ENCODE measurements at regions not wholly inside any gene's neighbourhood (a gene's known extent, or its start where the extent isn't known, plus 50 kb on each side); places are given as distances from the start of the nearest gene placed in this dataset.

- TF ChIP-seq TAF1 (IDR thresholded peaks at IDR 0.05; ENCODE audit: borderline replicate concordance, low read depth, low read length): no peak
- TF ChIP-seq GABPA (IDR thresholded peaks at IDR 0.05; ENCODE audit: low read depth): no peak
- TF ChIP-seq RXRA (IDR thresholded peaks at IDR 0.05; ENCODE audit: borderline replicate concordance, low read depth): no peak
- no peak for TF ChIP-seq REST (IDR thresholded peaks at IDR 0.05; ENCODE audit: low read depth, low read length)
- TF ChIP-seq CTCF (IDR thresholded peaks at IDR 0.05): no peak
- no peak for TF ChIP-seq GATA2 (CRISPR knock-in tag; IDR thresholded peaks at IDR 0.05)
- no peak for TF ChIP-seq EP300 (IDR thresholded peaks at IDR 0.05; ENCODE audit: borderline replicate concordance in 1 of 2, low read depth in 1 of 2, low read length in 1 of 2)
- TF ChIP-seq MAX (IDR thresholded peaks at IDR 0.05; ENCODE audit: low read depth): no peak
- TF ChIP-seq YY1 (IDR thresholded peaks at IDR 0.05; ENCODE audit: low read depth): no peak
- TF ChIP-seq SMC3 (IDR thresholded peaks at IDR 0.05; ENCODE audit: low read depth, low read length): no peak
- TF ChIP-seq MXI1 (IDR thresholded peaks at IDR 0.05; ENCODE audit: low read depth, low read length): no peak
- no peak for TF ChIP-seq USF1 (IDR thresholded peaks at IDR 0.05; ENCODE audit: borderline replicate concordance, low read depth)
- no peak for TF ChIP-seq EZH2phosphoT487 (IDR thresholded peaks at IDR 0.05; ENCODE audit: borderline replicate concordance, low read depth)
Observed at GRCh38 chr13:74221752-74222151, 87.5 kb upstream of the KLF12 start.
